Activated CD4-positive, alpha-beta T cell treated with anti-CD3 and anti-CD28 coated beads, Interleukin-2, amount 50 U/mL, for 4 hours (primary cell): ENCODE measurements at regions not wholly inside any gene's neighbourhood (a gene's known extent, or its start where the extent isn't known, plus 50 kb on each side); places are given as distances from the start of the nearest gene placed in this dataset.
"Not testable (repeated sequence)": the region's sequence is repeated elsewhere in the genome, so short reads cannot be mapped to it uniquely, and the experiment has no call there.

Experiments
- DNase-seq, 2 experiments: peaks; one replicate each; pipeline ENCODE4 v3.0.0-alpha.2; 2020

DNA sequence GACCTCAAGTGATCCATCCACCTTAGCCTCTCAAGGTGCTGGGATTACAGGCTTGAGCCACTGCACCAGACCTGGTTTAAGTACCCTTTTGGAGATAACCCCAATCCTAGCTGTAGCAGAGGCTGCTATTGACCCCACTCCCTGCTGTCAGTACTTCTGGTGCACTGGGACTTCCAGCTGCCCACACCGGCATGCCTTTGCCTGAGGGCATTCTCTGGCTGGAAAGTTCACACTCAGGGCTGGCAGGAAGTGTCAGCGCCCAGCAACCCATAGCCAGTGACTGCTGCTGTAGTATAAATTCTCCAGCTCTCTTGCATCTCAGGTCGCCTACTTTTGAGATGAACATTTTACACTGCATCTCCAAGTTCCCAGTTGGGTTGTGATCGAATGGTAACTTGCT is 75.3 kb downstream of the UTRN start:
- DNase-seq = no peak

DNA sequence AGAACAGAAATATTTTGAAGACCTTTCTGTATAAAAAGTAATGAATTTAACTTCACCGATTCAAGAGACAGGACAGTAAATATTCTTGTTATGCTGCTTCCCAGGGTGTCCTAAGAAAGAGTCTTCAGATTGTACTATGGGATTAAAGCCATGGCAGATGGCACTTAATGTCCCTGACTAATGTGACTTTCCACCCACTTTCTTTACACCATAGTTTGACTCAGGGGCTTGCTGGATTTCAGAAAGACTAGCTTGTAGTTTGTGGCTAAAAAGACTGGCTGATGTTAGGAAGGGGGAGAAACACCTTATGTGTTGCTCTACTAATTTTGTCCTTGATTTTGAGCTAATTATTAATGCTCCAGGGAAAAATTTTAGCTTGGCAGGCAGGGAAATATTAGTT is 75.9 kb downstream of the UTRN start:
- no peak for DNase-seq

DNA sequence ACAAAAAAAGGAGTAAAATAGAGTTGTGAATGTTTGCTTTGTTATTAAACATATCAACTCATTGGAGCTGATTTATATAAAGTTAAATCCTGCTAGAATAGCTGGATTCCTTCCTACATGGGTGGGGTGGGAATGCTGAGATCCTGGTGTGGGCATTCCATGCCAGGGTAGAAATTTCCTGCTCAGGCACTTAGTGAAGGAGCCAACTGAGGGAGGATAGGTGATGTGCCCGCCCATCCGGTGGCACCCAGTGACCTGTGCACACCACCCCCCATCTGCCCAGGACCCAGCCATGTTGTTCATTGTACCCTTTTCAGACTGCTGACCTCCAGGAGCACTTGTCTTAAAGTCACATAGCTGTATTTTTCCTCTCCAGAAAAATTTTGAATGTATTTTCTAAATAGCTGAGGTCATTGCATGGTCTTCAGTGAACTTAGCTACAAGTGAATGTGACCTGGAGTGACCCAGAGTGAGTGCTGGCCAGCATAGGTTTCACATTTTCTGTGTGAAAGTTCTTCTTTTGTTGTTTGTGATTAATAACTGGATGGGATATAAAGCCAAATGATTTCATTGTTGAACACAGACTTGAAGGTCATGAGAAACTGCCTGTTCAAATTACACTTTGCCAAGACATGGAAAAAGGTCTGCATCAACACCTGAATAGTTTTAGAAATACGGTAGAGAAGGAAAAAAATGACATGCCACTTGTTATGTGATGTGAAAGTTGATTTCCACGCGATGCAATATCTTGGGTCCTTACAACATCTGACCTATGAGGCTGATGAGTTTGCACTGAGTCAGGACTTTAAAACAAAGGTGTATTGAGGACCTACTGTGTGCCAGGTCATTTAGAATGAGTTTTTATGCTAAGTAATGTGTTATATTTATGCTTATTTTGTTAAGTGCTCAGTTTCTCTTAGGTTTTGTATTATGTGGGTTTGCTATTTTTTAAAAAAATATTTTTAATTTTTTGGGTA is 77.2 kb downstream of the UTRN start:
- no peak for DNase-seq

DNA sequence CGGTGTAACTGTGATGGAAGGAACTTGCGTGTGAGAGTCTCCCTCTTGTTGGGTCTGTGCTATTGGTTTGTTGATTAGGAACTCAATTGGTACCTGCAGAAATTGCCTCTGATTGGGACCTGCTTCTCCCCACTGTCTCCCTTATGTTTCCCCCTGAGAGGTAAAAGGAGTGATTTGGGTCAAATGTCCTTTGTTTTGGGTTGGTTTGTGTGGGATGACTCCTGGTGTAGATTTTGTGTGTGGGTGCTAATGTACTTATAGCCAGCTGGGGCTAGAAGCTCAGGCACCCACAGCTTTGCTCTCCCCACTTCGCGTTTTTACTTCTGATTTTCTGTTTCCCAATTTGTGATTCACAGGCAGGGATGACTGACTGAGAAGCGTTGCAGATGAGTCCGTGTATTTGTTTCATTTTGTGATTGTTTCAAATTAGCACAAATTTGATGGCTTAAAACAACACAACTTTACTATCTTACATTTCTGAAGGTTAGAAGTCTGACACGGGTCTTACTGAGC is 79.1 kb downstream of the UTRN start:
- DNase-seq = no peak

DNA sequence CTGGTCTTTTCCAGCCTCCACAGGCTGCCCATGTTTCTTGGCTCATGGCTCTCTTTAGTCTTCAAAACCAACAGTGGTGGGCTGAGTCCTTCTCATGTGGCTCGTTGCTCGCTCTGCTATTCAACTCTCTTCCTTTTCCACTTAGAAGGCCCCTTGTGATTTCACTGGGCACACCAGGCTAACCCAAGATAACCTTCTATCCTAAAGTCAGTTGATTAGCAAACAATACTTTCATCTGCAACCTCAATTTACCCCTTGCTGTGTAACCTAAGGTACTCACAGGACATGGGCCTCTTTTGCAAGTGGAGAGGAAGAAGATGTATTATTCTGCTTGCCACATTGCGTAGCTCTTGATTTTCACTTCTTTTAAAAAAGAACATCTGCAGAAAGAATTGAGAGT is 79.6 kb downstream of the UTRN start:
- no peak for DNase-seq

DNA sequence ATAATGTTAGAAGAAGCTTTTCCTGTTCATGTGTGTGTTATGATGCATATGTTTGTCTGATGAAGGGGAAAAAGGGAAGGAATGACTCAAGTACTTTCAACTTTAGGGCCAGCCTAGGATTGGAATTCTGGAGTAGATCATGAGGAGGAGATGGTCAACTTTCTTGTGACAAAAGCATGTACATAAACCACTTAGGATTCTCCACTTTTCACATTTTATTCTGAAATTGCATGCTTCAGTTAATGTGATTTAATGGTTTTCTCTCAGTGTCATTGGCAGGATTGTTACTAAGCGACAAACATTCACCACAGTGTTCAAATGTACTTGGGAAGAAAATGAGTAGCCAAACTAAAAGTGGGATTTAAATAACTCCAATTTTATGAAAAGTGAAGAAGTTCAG is 80.1 kb downstream of the UTRN start:
- DNase-seq = no peak

DNA sequence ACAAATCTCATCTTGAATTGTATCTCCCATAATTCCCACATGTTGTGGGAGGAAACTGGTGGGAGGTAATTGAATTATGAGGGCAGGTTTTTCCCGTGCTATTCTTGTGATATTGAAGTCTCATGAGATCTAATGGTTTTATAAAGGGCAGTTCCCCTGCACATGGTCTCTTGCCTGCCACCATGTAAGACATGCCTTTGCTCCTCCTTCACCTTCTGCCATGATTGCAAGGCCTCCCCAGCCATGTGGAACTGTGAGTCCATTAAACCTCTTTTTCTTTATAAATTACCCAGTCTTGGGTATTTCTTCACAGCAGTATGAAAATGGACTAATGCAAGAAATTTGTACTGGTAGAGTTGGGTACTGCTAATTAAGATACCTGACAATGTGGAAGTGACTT is 84.6 kb downstream of the UTRN start:
- not testable (repeated sequence) for DNase-seq

DNA sequence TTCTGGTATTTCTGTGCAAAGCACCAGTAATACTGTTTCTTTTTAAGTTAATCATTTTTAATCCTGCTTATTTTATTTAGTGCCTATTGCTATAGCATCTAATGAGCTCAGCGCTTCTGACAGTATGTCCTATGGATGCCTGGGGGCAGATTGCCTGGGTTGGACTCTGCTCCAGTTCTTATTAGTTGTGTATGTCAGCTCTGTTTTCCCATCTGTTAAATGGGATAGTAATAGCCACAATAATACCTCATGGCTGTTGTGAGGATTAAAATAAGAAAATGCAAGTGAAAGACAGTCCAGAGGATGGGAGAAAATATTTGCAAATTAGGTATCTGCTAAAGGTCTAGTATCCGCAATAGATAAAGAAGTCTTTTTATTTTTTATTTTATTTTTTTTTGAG is 87.0 kb downstream of the UTRN start:
- DNase-seq = no peak

DNA sequence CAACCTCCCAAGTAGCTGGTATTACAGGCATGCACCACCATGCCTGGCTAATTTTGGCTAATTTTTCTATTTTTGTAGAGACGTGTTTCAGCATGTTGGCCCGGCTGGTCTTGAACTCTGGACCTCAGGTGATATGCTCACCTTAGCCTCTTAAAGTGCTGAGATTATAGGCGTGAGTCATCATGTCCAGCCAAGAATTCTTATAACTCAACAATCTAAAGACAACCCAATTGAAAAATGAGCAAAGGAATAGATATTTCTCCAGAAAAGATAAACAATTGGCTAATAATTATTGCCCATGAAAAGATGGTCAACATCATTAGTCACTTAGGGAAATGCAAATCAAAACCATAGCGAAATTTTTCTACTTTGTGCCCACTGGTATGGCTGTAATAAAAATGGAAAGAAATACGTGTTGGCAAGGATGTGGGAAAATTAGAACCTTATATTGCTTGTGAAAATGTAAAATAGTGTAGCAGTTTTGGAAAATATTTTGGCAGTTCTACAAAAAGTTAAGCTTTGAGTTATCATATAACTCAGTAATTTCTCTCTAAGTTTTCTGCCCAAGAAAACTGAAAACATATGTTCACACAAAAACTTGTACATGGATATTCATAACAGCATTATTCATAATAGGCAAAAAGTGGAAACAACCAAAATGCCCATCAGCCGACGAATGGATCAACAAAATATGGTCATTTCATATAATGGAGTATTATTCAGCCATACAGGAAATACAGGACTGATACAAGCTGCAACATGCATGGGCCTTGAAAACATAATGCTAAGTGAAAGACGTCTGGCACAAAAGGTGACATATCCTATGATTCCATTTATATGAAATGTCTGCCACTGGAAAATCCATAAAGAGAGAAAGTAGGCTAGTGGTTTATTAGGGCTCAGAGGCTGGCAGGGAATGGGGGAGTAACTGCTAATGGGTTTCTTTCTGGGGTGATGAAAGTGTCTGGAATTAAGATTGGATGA is 87.8 kb downstream of the UTRN start:
- no peak for DNase-seq

DNA sequence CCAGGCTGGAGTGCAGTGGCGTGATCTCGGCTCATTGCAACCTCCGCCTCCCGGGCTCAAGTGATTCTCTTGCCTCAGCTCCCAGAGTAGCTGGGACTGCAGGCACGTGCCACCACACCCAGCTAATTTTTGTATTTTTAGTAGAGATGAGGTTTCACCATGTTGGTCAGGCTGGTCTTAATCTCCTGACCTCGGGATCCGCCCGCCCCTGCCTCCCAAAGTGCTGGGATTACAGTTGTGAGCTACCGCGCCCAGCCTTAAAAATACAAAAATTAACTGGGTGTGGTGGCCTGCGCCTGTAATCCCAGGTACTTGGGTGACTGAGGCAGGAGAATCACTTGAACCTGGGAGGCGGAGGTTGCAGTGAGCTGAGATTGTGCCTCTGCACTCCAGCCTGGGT is 89.4 kb downstream of the UTRN start:
- DNase-seq = not testable (repeated sequence)

DNA sequence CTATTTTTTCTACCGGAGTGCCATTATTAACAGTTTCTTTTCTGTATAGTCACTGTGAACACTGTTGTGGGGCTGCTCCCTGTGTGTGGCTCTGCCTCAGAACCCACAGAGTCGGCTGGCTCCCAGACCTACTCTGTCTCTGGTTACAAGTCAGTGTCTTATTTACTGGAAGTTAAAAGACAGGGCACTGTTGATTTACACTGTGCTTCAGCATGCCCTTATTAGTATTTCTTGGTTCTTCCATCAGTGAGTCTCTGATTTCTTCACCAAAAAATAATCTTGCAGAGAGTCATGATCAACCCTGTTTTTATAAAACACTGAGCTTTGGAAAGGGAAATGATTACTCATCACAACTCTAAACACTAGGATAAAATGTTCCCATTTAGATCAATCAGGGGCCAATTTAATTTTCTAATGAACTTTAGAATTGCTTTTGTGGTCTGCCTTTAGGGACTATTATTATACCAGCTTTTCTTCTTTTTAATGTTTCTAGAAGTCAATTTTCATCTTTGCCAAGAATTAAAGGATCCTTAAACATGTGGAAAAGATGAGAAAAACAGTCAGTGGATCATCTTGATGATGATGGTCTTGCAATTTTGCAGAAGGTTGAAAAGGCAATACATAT is 92.6 kb downstream of the UTRN start:
- DNase-seq = no peak

DNA sequence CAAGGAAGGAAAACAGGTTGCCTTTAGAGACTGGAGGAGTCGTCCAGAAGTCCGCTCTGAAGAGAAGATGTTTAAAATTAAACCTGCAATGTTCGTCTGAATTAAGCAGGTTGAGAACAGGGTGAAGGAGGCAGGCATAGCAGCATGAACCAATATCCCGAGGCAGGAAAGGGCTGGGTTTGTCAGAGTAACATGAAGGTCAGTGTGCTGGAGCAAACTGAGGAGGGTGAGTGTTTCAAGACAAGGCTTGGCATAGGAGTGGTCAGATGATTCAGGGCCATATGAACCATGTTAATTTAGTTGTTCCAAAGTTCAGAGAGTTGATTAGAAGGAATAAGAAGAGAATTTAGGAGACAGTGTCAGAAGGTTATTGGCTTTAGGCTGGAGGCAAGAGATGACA is 93.3 kb downstream of the UTRN start:
- DNase-seq = no peak

DNA sequence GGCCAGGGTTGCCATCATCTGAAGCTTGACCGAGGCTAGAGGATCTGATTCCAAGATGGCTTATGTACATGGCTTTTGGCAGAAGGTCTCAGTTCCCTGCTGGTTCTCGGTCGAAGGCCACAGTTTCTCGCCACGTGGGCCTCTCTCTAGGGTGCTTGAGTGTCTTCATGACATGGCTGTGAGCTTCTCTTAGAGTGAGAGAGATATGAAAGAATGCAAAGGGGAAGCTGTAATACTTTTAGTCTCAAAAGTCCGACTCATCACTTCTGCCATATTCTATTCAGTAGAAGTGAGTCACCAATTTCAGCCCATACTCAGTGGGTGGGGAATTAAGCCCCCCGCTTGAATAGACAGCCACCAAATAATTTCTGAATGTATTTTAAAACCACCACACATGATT is 94.2 kb downstream of the UTRN start:
- DNase-seq = no peak

DNA sequence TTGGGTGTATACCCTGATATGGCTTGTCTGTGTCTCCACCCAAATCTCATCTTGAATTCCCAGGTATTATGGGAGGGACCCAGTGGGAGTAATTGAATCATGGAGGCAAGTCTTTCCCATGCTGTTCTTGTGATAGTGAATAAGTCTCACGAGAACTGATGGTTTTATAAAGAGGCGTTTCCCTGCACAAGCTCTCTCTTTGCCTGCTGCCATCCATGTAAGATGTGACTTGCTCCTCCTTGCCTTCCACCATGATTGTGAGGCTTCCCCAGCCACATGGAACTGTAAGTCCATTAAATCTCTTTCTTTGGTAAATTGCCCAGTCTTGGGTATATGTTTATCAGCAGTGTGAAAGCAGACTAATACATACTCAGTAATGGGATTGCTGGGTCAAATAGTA is 96.4 kb downstream of the UTRN start:
- DNase-seq = not testable (repeated sequence)

DNA sequence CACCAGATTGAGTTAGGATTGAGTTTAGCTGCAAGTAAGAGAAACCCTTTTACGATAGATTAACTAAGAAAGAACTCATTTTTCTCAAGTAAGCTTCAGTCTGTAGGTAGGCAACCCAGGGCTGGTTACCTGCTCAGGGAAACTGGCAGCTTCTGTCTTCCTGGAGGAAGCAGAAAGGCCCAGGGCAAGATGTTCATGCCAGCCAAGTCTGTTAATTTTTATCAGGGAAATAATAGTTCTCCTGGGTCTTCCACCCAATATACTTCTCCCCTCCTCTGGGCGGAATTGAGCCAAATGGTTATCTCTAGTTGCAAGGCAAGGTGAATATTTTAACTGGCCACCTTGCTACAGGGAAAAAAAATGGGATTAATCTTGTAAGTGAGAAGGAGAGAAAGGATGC is 98.2 kb downstream of the UTRN start:
- no peak for DNase-seq

DNA sequence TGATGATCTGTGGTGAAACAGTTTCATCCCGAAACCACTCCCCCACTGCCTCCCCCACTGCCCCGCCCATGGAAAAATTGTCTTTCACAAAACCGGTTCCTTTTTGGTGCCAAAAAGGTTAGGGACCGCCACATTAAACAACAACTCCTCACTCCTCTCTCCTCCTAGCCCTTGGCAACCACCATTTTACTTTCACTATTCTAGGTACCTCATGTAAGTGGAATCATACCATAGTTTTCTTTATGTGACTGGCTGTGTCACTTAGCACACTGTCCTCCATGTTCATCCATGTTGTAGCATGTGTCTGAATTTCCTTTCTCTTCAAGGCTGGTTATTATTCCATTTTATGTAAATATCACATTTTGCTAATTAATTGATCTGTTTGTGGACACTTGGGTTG is 99.3 kb downstream of the UTRN start:
- DNase-seq = no peak

DNA sequence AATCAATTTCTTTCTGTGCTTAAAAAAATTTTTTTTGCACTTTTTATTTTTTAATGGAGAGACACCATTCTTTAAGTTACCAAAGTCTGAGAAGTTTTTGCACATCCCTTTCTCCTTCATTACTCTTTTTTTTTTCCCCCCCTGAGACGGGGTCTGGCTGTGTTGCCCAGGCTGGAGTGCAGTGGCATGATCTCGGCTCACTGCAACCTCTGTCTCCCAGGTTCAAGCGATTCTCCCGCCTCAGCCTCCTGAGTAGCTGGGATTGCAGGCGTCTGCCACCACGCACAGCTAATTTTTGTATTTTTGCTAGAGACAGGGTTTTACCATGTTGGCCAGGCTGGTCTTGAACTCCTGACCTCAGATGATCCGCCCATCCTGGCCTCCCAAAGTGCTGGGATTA is 104.3 kb downstream of the UTRN start:
- not testable (repeated sequence) for DNase-seq

DNA sequence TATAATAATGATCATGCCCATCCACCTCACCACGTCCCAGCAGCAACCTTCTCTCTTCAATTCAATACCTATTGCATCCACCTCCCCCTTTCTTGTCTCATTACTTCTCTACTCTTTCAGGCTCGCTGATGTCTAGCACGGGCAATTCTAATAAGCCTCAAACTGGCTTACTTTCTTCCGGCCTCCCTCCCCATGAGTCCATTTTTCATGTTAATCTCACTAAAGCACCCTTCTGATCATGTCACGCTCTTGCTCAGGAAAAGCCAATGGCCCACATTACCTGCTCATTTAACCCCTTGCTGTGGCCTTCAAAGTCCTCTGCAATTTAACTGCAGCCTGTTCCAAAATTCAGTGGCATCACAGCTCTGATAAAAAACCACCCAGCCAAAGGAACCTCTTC is 105.1 kb downstream of the UTRN start:
- no peak for DNase-seq

DNA sequence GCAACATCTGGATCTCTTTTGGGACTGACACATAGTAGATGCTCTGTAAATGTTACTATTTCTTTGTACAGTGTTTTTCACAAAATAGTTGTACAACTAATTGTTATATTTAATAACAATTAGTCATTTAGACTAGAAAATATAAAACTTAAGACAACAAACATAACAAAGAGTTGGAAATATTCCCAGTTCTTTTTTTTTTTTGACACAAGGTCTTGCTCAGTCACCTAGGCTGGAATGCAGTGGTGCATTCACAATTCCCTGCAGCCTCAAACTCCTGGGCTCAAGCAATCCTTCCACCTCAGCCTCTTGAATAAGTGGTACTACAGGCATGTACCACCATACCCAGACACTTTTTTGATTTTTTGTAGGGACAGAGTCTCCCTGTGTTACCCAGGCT is 105.8 kb downstream of the UTRN start:
- no peak for DNase-seq

DNA sequence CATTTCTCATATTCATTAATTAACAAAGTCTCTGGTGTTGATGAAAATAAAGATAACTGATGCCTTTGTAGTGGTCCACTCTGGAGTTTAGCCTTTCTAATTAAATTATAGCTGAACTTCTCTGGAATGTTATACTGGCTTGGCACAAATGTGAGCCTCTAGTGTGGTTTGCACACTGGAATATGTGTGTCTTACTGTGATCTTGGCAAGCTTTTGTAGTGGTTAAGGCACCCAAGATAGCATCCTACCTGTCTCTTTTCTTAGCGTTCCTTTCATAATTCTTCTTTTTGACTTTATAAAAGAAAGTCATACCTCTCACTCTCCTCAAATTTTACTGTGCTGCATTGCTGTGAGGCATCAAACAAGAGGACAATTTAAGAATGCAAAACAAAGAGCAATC is 107.4 kb downstream of the UTRN start:
- DNase-seq = no peak

DNA sequence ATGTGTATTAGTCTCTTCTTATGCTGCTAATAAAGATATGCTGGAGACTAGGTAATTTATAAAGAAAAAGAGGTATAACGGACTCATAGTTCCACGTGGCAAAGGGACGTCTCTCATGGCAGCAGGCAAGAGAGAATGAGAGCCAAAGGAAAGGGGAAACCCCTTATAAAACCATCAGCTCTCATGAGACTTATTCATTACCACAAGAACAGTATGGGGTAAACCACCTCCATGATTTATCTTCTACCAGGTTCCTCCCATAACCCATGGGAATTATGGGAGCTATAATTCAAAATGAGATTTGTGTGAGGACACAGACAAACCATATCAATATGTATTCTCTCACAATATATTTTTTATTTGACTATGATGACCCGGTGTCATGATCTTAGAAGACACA is 109.1 kb downstream of the UTRN start:
- no peak for DNase-seq

DNA sequence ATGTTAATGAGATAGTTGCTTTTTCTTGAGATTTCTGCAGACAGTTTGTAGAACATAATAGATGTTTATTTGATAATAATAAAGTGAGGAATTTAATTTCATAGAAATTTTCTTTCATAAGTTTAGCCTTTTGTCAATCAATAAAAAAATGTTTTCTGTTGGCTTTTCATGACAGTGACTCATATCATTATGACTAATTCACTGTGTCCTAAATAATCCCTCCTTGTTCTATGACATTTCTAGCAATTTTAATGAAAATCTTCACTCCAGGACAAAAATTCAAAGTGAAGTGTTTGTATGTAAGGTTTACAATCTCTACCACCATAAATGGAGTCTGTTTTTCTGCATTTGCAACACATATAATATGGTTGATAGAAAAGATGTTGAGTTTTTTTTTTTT is 109.9 kb downstream of the UTRN start:
- no peak for DNase-seq

DNA sequence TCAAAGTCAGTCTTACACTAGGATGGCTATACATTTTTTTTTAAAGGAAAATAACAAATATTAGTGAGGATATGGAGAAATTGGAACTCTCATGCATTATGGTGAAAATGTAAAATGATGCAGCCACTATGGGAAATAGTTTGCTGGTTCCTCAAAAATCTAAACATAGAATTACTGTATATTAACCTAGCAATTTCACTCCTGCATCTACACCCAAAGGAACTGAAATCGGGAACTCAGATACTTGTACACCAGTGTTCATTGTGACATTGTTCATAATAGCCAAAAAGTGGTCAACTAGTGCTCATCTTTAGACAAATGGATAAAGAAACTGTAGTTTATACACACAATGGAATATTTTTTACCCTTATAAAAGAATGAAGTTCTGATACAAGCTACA is 110.7 kb downstream of the UTRN start:
- no peak for DNase-seq
